Breast epithelium (tissue), 4 donors: ENCODE measurements at regions not wholly inside any gene's neighbourhood (a gene's known extent, or its start where the extent isn't known, plus 50 kb on each side); places are given as distances from the start of the nearest gene placed in this dataset.

Experiments used
- DNase-seq, 2 donors: peaks; one replicate each; pipeline ENCODE4 v3.0.0-alpha.2; 2019; ENCODE audit warnings: low spot score in 2 of 2
- H3K27ac ChIP-seq, 2 donors: fragments of 200-600 bp; sonication (generic) in 1 of 2; one replicate each; pipeline ENCODE4 v1.5.1; 2016 to 2019; ENCODE audit warnings: mild to moderate bottlenecking in 1 of 2
- H3K27me3 ChIP-seq, 2 donors: fragments of 200-600 bp; sonication (generic) in 1 of 2; one replicate each; pipeline versions ENCODE4 v1.5.1 to v1.6.0; 2017 to 2019; ENCODE audit warnings: control low read depth in 1 of 2, mild to moderate bottlenecking in 1 of 2
- H3K36me3 ChIP-seq: fragments of 200-600 bp; one replicate; pipeline ENCODE4 v1.5.1; 2019
- H3K4me1 ChIP-seq, 2 donors: fragments of 200-600 bp; sonication (generic); one replicate each; pipeline ENCODE4 v1.5.1; 2016 to 2019; ENCODE audit warnings: control low read depth in 1 of 2
- H3K4me3 ChIP-seq, 3 donors: fragments of 200-600 bp; sonication (generic); 1 replicate in 2 of 3; 2 replicates in 1 of 3; pipeline ENCODE4 v1.5.1; 2016 to 2019; ENCODE audit warnings: mild to moderate bottlenecking in 3 of 3, moderate library complexity in 2 of 3
- H3K9me3 ChIP-seq, 2 donors: fragments of 200-600 bp; sonication (generic) in 1 of 2; one replicate each; pipeline ENCODE4 v1.5.1; 2016 to 2019; ENCODE audit warnings: control low read depth in 1 of 2
- CTCF ChIP-seq, 3 donors: fragments of 450-650 bp; IDR thresholded peaks; one replicate each; pipeline ENCODE4 v1.5.1; 2016 to 2017; ENCODE audit warnings: antibody characterized with exemption in 3 of 3, mild to moderate bottlenecking in 3 of 3, moderate library complexity in 3 of 3
- POLR2A ChIP-seq: fragments of 450-650 bp; IDR thresholded peaks from one replicate; pipeline ENCODE4 v1.6.1; 2016; ENCODE audit warnings: antibody characterized with exemption, mild to moderate bottlenecking, moderate library complexity
- POLR2AphosphoS5 ChIP-seq, 3 donors: sonication (generic); formaldehyde crosslinking; IDR thresholded peaks; one replicate each; pipeline ENCODE4 v1.6.1; 2017; ENCODE audit warnings: antibody characterized with exemption in 3 of 3
- intact Hi-C: fragments of 100-400 bp; cut with DNase I; formaldehyde crosslinking; loops from one replicate; pipeline ENCODE4 v1.15.1; 2023; ENCODE audit warnings: low total_unique reads

GRCh38 chr12:83665634-83666218 is 979.0 kb downstream of the TMTC2 start:
- DNase-seq, result no peak
- Histone ChIP-seq H3K36me3 (no peaks in the 10 kb centered on the region), H3K27ac (no peak overlapping the region), H3K27me3 (no peaks in the 10 kb centered on the region), H3K9me3 (no peaks in the 10 kb centered on the region), H3K4me3 (no peak overlapping the region), H3K4me1 (no peaks in the 10 kb centered on the region)
- intact Hi-C loops, result no loop called here
- no peak for TF ChIP-seq POLR2A
- no peak for TF ChIP-seq CTCF (IDR thresholded peaks at IDR 0.05)
- no peak for TF ChIP-seq POLR2AphosphoS5 (IDR thresholded peaks at IDR 0.05)

- Histone ChIP-seq H3K9me3 (no peaks in the 10 kb centered on the region), H3K4me1 (no peaks in the 10 kb centered on the region), H3K36me3 (no peaks in the 10 kb centered on the region), H3K27me3 (no peaks in the 10 kb centered on the region), H3K27ac (no peak overlapping the region), H3K4me3 (no peak overlapping the region)
- TF ChIP-seq POLR2AphosphoS5 (IDR thresholded peaks at IDR 0.05), result no peak
- no peak for TF ChIP-seq POLR2A
- TF ChIP-seq CTCF (IDR thresholded peaks at IDR 0.05), result no peak
- DNase-seq, result no peak
- intact Hi-C loops, result no loop called here
These were observed 977.9 kb downstream of the TMTC2 start for GRCh38 chr12:83664650-83665049.

GRCh38 chr12:83660727-83661358 is 974.1 kb downstream of the TMTC2 start:
- TF ChIP-seq POLR2A (no peak), CTCF (IDR thresholded peaks at IDR 0.05) (no peak), POLR2AphosphoS5 (IDR thresholded peaks at IDR 0.05) (no peak)
- DNase-seq, result no peak
- Histone ChIP-seq H3K27me3 (no peaks in the 10 kb centered on the region), H3K4me1 (no peaks in the 10 kb centered on the region), H3K27ac (no peak overlapping the region), H3K36me3 (no peaks in the 10 kb centered on the region), H3K4me3 (no peak overlapping the region), H3K9me3 (no peaks in the 10 kb centered on the region)
- intact Hi-C loops, result no loop called here

- H3K4me1 ChIP-seq, result no peaks in the 10 kb centered on the region
- no peak overlapping the region for H3K4me3 ChIP-seq
- no peaks in the 10 kb centered on the region for H3K36me3 ChIP-seq
- H3K9me3 ChIP-seq, result no peaks in the 10 kb centered on the region
- H3K27ac ChIP-seq, result no peak overlapping the region
- no peak for DNase-seq
- H3K27me3 ChIP-seq, result no peaks in the 10 kb centered on the region
- TF ChIP-seq POLR2AphosphoS5 (IDR thresholded peaks at IDR 0.05), result no peak
- TF ChIP-seq POLR2A, result no peak
- TF ChIP-seq CTCF (IDR thresholded peaks at IDR 0.05), result no peak
- intact Hi-C loops, result no loop called here
These were observed 972.6 kb downstream of the TMTC2 start for GRCh38 chr12:83659321-83659720.

- intact Hi-C loops, result no loop called here
- no peak for DNase-seq
- Histone ChIP-seq H3K4me3 (no peak overlapping the region), H3K27ac (no peak overlapping the region), H3K36me3 (no peaks in the 10 kb centered on the region), H3K9me3 (peaks cover 0 to 10% of the 10 kb centered on the region in 2 donors), H3K27me3 (no peaks in the 10 kb centered on the region), H3K4me1 (no peaks in the 10 kb centered on the region)
- TF ChIP-seq POLR2AphosphoS5 (IDR thresholded peaks at IDR 0.05) (no peak), CTCF (IDR thresholded peaks at IDR 0.05) (no peak)
These were observed 969.3 kb downstream of the TMTC2 start for GRCh38 chr12:83656004-83656403.
